Activated CD4-positive, alpha-beta T cell treated with anti-CD3 and anti-CD28 coated beads, Interleukin-2, Interleukin-6, amounts not matched to agents 100 ng/mL and 50 ng/mL, durations not matched to agents 16 hours and 8 hours (primary cell): ENCODE measurements at regions not wholly inside any gene's neighbourhood (a gene's known extent, or its start where the extent isn't known, plus 50 kb on each side); places are given as distances from the start of the nearest gene placed in this dataset.
"Not testable (repeated sequence)": the region's sequence is repeated elsewhere in the genome, so short reads cannot be mapped to it uniquely, and the experiment has no call there.

Source experiments
- DNase-seq: peaks from one replicate; pipeline ENCODE4 v3.0.0-alpha.2; 2020

- DNase-seq, result not testable (repeated sequence)
Observed at GRCh38 chr7:32816409-32816948, 75.1 kb downstream of the KBTBD2 start.

- DNase-seq, result not testable (repeated sequence)
Observed at GRCh38 chr7:32814779-32815178, 76.8 kb downstream of the KBTBD2 start.

- no peak for DNase-seq
Observed at GRCh38 chr7:32809871-32810270, 81.7 kb downstream of the KBTBD2 start.

- DNase-seq, result no peak
Observed at GRCh38 chr7:32809347-32809746, 82.2 kb downstream of the KBTBD2 start.

- no peak for DNase-seq
Observed at GRCh38 chr7:32803406-32804141, 88.0 kb downstream of the KBTBD2 start.

- no peak for DNase-seq
Observed at GRCh38 chr7:32802305-32802910, 89.2 kb downstream of the KBTBD2 start.

- not testable (repeated sequence) for DNase-seq
Observed at GRCh38 chr7:32793053-32793452, 98.5 kb downstream of the KBTBD2 start.

- not testable (repeated sequence) for DNase-seq
Observed at GRCh38 chr7:32790766-32791430, 100.7 kb downstream of the KBTBD2 start.

- not testable (repeated sequence) for DNase-seq
Observed at GRCh38 chr7:32789266-32789665, 102.3 kb downstream of the KBTBD2 start.

- not testable (repeated sequence) for DNase-seq
Observed at GRCh38 chr7:32788174-32788573, 103.4 kb downstream of the KBTBD2 start.

- not testable (repeated sequence) for DNase-seq
Observed at GRCh38 chr7:32785365-32785944, 106.1 kb downstream of the KBTBD2 start.

GRCh38 chr7:32779895-32780294, 111.7 kb downstream of the KBTBD2 start:
- DNase-seq, result not testable (repeated sequence)

GRCh38 chr7:32779167-32779566, 112.4 kb downstream of the KBTBD2 start:
- no peak for DNase-seq

- not testable (repeated sequence) for DNase-seq
Observed at GRCh38 chr7:32777041-32777666, 114.4 kb downstream of the KBTBD2 start.

- not testable (repeated sequence) for DNase-seq
Observed at GRCh38 chr7:32776318-32776717, 115.2 kb downstream of the KBTBD2 start.

GRCh38 chr7:32775809-32776208, 115.8 kb downstream of the KBTBD2 start:
- not testable (repeated sequence) for DNase-seq

GRCh38 chr7:32774541-32774951, 117.0 kb downstream of the KBTBD2 start:
- DNase-seq, result no peak

GRCh38 chr7:32768866-32769510, 122.6 kb downstream of the KBTBD2 start:
- DNase-seq, result not testable (repeated sequence)

- not testable (repeated sequence) for DNase-seq
Observed at GRCh38 chr7:32768338-32768737, 123.2 kb downstream of the KBTBD2 start.

GRCh38 chr7:32765649-32766251, 125.8 kb downstream of the KBTBD2 start:
- DNase-seq, result peak; percentile 5

- DNase-seq, result no peak
Observed at GRCh38 chr7:32765185-32765584, 126.4 kb downstream of the KBTBD2 start.

- no peak for DNase-seq
Observed at GRCh38 chr7:32762925-32763293, 128.7 kb downstream of the KBTBD2 start.
